ENCODE measurements at regions not wholly inside any gene's neighbourhood (a gene's known extent, or its start where the extent isn't known, plus 50 kb on each side); places are given as distances from the start of the nearest gene placed in this dataset.

DNA sequence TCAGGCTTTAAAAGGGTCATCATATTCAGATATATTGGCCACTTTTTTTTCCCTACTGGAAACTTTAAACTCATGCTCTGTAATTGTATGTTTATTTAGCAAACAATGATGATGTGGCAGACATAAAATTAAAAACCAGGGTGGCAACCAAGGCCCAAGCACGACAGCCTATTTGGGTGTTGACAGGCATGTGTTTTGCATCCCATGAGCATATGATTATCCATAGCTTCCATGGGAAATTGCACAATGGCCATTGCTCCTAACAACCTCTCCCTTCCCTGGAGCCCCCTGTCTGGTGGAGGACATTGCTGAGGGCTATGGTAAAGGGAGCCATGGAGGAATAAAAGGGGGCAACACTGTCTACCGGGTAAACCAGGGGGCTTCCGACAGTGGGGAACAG is 134.7 kb downstream of the GAS1 start:
- Histone ChIP-seq H3K27ac (ENCODE audit: low read depth in 1 of 3, low read length in 2 of 3) (no peak overlapping the region), H3K4me3 (ENCODE audit: low read depth in 1 of 3, low read length in 3 of 3) (no peak overlapping the region), H3K9me3 (ENCODE audit: control insufficient read depth in 2 of 2, insufficient read depth in 1 of 2, low read depth in 1 of 2, low read length in 1 of 2) (no peaks in the 10 kb centered on the region), H3K4me1 (ENCODE audit: control insufficient read depth in 3 of 3, insufficient read depth in 2 of 3, low read depth in 1 of 3, low read length in 2 of 3) (no peaks in the 10 kb centered on the region), H3K27me3 (ENCODE audit: control insufficient read depth in 3 of 3, insufficient read depth in 3 of 3, low read length in 3 of 3) (no peaks in the 10 kb centered on the region), H3K36me3 (ENCODE audit: control insufficient read depth in 3 of 3, insufficient read depth in 2 of 3, low read depth in 1 of 3, low read length in 3 of 3) (no peaks in the 10 kb centered on the region)
- DNase-seq (no peak), FAIRE-seq (no peak)
- 81 to 88% (median 86%) methylated on average over 3 of the region's 3 CpGs for WGBS, 3 donors

DNA sequence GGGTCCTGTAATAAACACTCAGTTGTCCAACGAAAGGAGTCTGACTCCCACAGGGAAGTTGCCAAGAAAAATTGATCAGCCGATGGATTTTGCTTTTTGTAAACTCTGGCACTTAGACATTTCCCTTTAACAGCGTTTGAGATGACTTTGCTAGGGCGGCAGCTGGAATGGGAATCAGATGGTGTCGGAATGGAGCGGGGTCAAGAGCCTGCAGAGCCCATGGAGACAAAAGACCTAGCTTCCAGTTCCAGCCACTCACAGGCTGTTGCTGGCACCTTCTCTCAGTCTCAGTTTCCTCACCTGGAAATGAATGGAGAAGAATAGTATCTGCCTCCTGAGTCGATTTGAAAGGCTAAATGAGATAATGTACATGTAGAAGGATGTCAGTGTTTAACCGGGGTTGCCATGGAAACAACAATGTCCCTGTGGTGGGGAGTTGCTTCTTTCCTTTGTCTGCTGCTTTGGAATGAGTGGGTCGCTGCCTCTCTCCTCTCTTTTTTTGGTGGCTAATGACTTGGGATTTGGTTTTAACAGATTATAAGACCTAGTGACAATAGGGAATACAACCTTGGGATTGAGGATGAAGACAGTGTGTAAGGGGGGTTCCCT is 137.4 kb downstream of the GAS1 start:
- H3K27me3 ChIP-seq (ENCODE audit: control insufficient read depth in 3 of 3, insufficient read depth in 3 of 3, low read length in 3 of 3): no peaks in the 10 kb centered on the region
- FAIRE-seq: no peak
- WGBS, 3 donors: 73 to 88% (median 74%) methylated on average over 9 of the region's 9 CpGs

DNA sequence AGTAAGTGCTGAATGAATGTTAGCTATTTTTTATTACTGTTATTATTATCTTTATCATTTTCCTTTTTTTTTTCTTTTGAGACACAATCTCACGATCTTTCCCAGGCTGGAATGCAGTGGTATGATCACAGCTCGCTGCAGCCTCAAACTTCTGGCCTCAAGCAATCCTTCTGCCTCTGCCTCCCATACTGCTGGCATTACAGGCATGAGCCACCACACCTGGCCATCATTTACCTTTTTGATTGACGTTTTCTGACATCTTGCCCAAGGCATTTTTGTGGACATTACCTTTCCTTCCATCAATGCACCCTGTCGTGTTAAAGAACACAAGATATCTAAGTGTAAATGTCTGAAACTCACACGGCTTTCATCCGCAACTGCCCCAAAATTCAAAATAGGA is 138.2 kb downstream of the GAS1 start:
- no peak for FAIRE-seq
- H3K36me3 ChIP-seq (ENCODE audit: control insufficient read depth in 3 of 3, insufficient read depth in 2 of 3, low read depth in 1 of 3, low read length in 3 of 3): no peaks in the 10 kb centered on the region
- H3K27me3 ChIP-seq (ENCODE audit: control insufficient read depth in 3 of 3, insufficient read depth in 3 of 3, low read length in 3 of 3): no peaks in the 10 kb centered on the region
- no peaks in the 10 kb centered on the region for H3K4me1 ChIP-seq (ENCODE audit: control insufficient read depth in 3 of 3, insufficient read depth in 2 of 3, low read depth in 1 of 3, low read length in 2 of 3)
- no peak overlapping the region for H3K4me3 ChIP-seq (ENCODE audit: low read depth in 1 of 3, low read length in 3 of 3)
- no peak overlapping the region for H3K27ac ChIP-seq (ENCODE audit: low read depth in 1 of 3, low read length in 2 of 3)
- 83 to 91% (median 90%) methylated on average over 6 of the region's 6 CpGs for WGBS, 3 donors
- DNase-seq: no peak
- H3K9me3 ChIP-seq (ENCODE audit: control insufficient read depth in 2 of 2, insufficient read depth in 1 of 2, low read depth in 1 of 2, low read length in 1 of 2): no peaks in the 10 kb centered on the region

More for the DNA sequence above, 137.4 kb downstream of the GAS1 start:
- no peaks in the 10 kb centered on the region for H3K36me3 ChIP-seq (ENCODE audit: control insufficient read depth in 3 of 3, insufficient read depth in 2 of 3, low read depth in 1 of 3, low read length in 3 of 3)
- no peak for DNase-seq
- H3K4me1 ChIP-seq (ENCODE audit: control insufficient read depth in 3 of 3, insufficient read depth in 2 of 3, low read depth in 1 of 3, low read length in 2 of 3): no peaks in the 10 kb centered on the region
- H3K4me3 ChIP-seq (ENCODE audit: low read depth in 1 of 3, low read length in 3 of 3): no peak overlapping the region
- H3K9me3 ChIP-seq (ENCODE audit: control insufficient read depth in 2 of 2, insufficient read depth in 1 of 2, low read depth in 1 of 2, low read length in 1 of 2): no peaks in the 10 kb centered on the region
- H3K27ac ChIP-seq (ENCODE audit: low read depth in 1 of 3, low read length in 2 of 3): no peak overlapping the region

DNA sequence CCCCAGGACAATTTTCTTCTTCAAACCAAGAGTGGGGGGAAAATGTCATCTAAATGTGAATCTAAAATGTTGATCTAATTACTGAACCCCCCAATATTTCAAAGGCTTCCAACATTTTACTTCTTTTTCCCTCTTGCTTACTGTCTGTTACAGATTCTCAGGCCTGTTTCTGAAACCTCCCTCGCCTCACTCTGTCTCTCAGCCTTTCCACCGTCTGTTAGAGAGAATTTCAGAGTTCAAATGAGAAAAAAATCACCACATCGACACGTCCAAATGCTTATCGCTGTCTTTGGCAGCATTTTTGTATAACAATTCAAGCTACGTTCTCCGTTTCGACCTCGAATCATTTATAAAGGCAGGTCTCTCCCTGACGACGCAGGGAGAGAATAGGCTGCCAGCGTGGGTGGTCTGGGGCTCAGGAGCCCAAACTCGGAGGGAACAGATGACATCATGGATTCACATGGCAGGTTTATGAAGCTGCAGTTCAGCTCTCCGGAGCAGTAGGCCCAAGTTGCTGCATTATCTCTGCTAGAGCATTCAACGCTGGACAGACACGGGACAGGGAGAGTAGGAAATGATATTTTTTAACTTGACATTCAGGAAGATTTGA is 139.8 kb downstream of the GAS1 start:
- Histone ChIP-seq H3K27me3 (ENCODE audit: control insufficient read depth in 3 of 3, insufficient read depth in 3 of 3, low read length in 3 of 3) (no peaks in the 10 kb centered on the region), H3K4me1 (ENCODE audit: control insufficient read depth in 3 of 3, insufficient read depth in 2 of 3, low read depth in 1 of 3, low read length in 2 of 3) (no peaks in the 10 kb centered on the region), H3K9me3 (ENCODE audit: control insufficient read depth in 2 of 2, insufficient read depth in 1 of 2, low read depth in 1 of 2, low read length in 1 of 2) (no peaks in the 10 kb centered on the region), H3K36me3 (ENCODE audit: control insufficient read depth in 3 of 3, insufficient read depth in 2 of 3, low read depth in 1 of 3, low read length in 3 of 3) (no peaks in the 10 kb centered on the region), H3K4me3 (ENCODE audit: low read depth in 1 of 3, low read length in 3 of 3) (no peak overlapping the region), H3K27ac (ENCODE audit: low read depth in 1 of 3, low read length in 2 of 3) (peak overlapping the region in 1 of 3 donors; percentile 20)
- FAIRE-seq: no peak
- peak in 1 of 2 donors; percentile 10 for DNase-seq
- 66 to 86% (median 83%) methylated on average over 16 of the region's 16 CpGs for whole genome bisulfite sequencing, 3 donors

DNA sequence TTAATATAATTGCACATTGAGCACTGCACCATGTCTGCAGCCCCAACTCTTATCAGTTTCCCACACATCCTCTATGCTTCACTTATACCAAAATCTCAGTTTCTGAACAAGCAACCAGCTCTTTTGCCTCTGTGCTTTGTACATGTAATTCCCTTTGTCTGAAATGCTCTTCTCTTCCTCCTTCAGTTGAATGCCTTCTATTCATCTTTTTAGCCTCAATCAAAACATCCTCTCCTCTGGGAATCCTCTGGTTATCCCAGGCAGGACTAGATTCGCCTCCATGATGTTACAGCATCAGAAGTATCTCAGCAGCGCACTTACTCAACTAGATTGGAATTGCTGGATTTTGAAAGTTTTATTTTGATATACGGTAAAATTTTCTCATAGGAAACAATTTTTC is 143.3 kb downstream of the GAS1 start:
- Histone ChIP-seq H3K4me3 (ENCODE audit: low read depth in 1 of 3, low read length in 3 of 3) (no peak overlapping the region), H3K9me3 (ENCODE audit: control insufficient read depth in 2 of 2, insufficient read depth in 1 of 2, low read depth in 1 of 2, low read length in 1 of 2) (no peaks in the 10 kb centered on the region), H3K27ac (ENCODE audit: low read depth in 1 of 3, low read length in 2 of 3) (no peak overlapping the region), H3K4me1 (ENCODE audit: control insufficient read depth in 3 of 3, insufficient read depth in 2 of 3, low read depth in 1 of 3, low read length in 2 of 3) (no peaks in the 10 kb centered on the region), H3K36me3 (ENCODE audit: control insufficient read depth in 3 of 3, insufficient read depth in 2 of 3, low read depth in 1 of 3, low read length in 3 of 3) (no peaks in the 10 kb centered on the region), H3K27me3 (ENCODE audit: control insufficient read depth in 3 of 3, insufficient read depth in 3 of 3, low read length in 3 of 3) (no peaks in the 10 kb centered on the region)
- WGBS, 3 donors: 89 to 95% (median 90%) methylated on average over 3 of the region's 3 CpGs
- FAIRE-seq: no peak
- no peak for DNase-seq

DNA sequence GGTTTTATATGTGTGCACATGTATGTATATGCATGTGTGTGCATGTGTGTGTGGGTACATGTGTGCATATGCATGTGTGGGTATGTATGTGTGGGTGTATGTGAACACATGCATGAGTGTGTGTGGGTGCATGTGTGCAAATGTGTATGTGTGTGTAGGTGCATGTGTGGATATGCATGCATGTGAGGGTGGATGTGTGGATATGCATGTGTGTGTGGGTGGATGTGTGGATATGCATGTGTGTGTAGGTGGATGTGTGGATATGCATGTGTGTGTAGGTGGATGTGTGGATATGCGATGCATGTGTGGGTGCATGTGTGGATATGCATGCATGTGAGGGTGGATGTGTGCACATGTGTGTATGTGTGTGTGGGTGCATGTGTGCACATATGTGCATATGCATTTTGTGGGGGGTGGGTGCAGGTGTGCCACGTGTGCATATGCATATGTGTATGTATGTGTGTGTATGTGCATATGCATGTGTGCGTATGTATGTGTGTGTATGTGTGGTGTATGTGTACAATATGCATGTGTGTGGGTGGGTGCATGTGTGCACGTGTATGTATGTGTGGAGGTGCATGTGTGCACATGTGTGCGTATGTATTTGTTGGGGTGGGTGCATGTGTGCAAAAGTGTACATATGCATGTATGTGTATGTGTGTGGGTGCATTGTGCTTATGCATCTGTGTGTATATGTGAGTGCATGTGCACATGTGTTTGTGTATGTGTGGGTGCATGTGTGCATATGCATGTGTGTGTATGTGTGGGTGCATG is 144.2 kb downstream of the GAS1 start:
- Histone ChIP-seq H3K27me3 (ENCODE audit: control insufficient read depth in 3 of 3, insufficient read depth in 3 of 3, low read length in 3 of 3) (no peaks in the 10 kb centered on the region), H3K4me1 (ENCODE audit: control insufficient read depth in 3 of 3, insufficient read depth in 2 of 3, low read depth in 1 of 3, low read length in 2 of 3) (no peaks in the 10 kb centered on the region), H3K4me3 (ENCODE audit: low read depth in 1 of 3, low read length in 3 of 3) (no peak overlapping the region), H3K27ac (ENCODE audit: low read depth in 1 of 3, low read length in 2 of 3) (no peak overlapping the region), H3K36me3 (ENCODE audit: control insufficient read depth in 3 of 3, insufficient read depth in 2 of 3, low read depth in 1 of 3, low read length in 3 of 3) (no peaks in the 10 kb centered on the region), H3K9me3 (ENCODE audit: control insufficient read depth in 2 of 2, insufficient read depth in 1 of 2, low read depth in 1 of 2, low read length in 1 of 2) (no peaks in the 10 kb centered on the region)
- 91 to 94% (median 92%) methylated on average over 5 of the region's 5 CpGs for WGBS, 3 donors
- FAIRE-seq: no peak
- no peak for DNase-seq

DNA sequence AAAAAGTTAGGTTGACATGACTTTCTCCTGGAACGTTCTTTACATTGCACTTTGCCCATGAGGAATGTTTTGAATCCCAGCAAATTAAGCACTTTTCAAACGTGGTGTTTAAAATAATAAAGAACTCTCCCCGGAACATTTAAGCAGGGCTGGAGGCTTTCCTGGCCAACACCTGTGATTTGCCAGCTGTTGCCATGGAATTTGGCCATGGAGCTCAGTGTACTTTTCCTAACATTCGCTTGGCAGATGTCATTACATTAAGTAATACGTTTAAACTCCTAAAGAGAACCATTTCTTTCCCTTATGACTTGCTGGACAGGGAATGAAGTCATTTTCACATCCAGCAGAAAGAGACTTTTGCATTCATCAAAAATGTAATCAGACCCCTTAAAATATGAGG is 146.1 kb downstream of the GAS1 start:
- Histone ChIP-seq H3K9me3 (ENCODE audit: control insufficient read depth in 2 of 2, insufficient read depth in 1 of 2, low read depth in 1 of 2, low read length in 1 of 2) (no peaks in the 10 kb centered on the region), H3K27me3 (ENCODE audit: control insufficient read depth in 3 of 3, insufficient read depth in 3 of 3, low read length in 3 of 3) (no peaks in the 10 kb centered on the region), H3K36me3 (ENCODE audit: control insufficient read depth in 3 of 3, insufficient read depth in 2 of 3, low read depth in 1 of 3, low read length in 3 of 3) (no peaks in the 10 kb centered on the region), H3K4me3 (ENCODE audit: low read depth in 1 of 3, low read length in 3 of 3) (no peak overlapping the region), H3K4me1 (ENCODE audit: control insufficient read depth in 3 of 3, insufficient read depth in 2 of 3, low read depth in 1 of 3, low read length in 2 of 3) (no peaks in the 10 kb centered on the region), H3K27ac (ENCODE audit: low read depth in 1 of 3, low read length in 2 of 3) (no peak overlapping the region)
- DNase-seq (no peak), FAIRE-seq (no peak)
- 45 to 53% (median 51%) methylated on average over 5 of the region's 5 CpGs for WGBS, 3 donors

DNA sequence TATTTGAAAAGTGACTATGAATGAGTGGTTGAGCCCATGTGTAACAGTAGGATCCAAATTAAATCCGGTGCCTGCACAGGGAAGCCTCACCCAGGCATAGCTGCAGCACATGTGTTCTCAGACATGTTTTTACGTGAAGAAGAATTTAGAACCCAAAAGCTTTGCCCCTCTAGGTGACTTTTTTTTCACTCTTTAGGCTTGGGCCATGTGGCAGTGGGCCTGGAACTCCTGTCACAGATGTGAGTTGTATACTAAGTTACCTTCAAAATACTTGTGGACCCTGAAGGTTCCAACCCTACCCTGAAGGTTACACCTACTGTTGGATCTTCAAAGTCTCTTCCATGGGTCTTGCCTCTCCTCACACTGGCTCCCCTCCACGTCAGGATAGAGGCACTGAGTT is 146.6 kb downstream of the GAS1 start:
- no peak for DNase-seq
- no peaks in the 10 kb centered on the region for H3K9me3 ChIP-seq (ENCODE audit: control insufficient read depth in 2 of 2, insufficient read depth in 1 of 2, low read depth in 1 of 2, low read length in 1 of 2)
- no peak overlapping the region for H3K27ac ChIP-seq (ENCODE audit: low read depth in 1 of 3, low read length in 2 of 3)
- no peaks in the 10 kb centered on the region for H3K36me3 ChIP-seq (ENCODE audit: control insufficient read depth in 3 of 3, insufficient read depth in 2 of 3, low read depth in 1 of 3, low read length in 3 of 3)
- 79 to 82% (median 81%) methylated on average over 3 of the region's 3 CpGs for WGBS, 3 donors
- H3K4me3 ChIP-seq (ENCODE audit: low read depth in 1 of 3, low read length in 3 of 3): no peak overlapping the region
- no peak for FAIRE-seq
- H3K4me1 ChIP-seq (ENCODE audit: control insufficient read depth in 3 of 3, insufficient read depth in 2 of 3, low read depth in 1 of 3, low read length in 2 of 3): no peaks in the 10 kb centered on the region
- no peaks in the 10 kb centered on the region for H3K27me3 ChIP-seq (ENCODE audit: control insufficient read depth in 3 of 3, insufficient read depth in 3 of 3, low read length in 3 of 3)

Data from small intestine (tissue), 7 donors.